Left lobe of liver (tissue), 2 donors: ENCODE measurements at regions not wholly inside any gene's neighbourhood (a gene's known extent, or its start where the extent isn't known, plus 50 kb on each side); places are given as distances from the start of the nearest gene placed in this dataset.
"Not testable (repeated sequence)": the region's sequence is repeated elsewhere in the genome, so short reads cannot be mapped to it uniquely, and the experiment has no call there.

Source experiments
- ATAC-seq: fragments of 200-7000 bp; cut with Tn5 transposase; one replicate; pipeline ENCODE4 v1.9.1; 2020; ENCODE audit warnings: mild to moderate bottlenecking, moderate library complexity
- DNase-seq: peaks from one replicate; pipeline ENCODE4 v3.0.0-alpha.2; 2020; ENCODE audit warnings: low spot score
- donor health status: DM: no; HTN: no; CAD: no; lungs with moderate emphysema.
- donor health status: DM: no; HTN: yes; CAD: no.

- ATAC-seq = no peak
- DNase-seq = no peak
Observed at GRCh38 chr5:106646106-106646505, 1024.6 kb downstream of the EFNA5 start.

GRCh38 chr5:106640511-106640910 lies 1030.2 kb downstream of the EFNA5 start:
- ATAC-seq = no peak
- no peak for DNase-seq

DNA sequence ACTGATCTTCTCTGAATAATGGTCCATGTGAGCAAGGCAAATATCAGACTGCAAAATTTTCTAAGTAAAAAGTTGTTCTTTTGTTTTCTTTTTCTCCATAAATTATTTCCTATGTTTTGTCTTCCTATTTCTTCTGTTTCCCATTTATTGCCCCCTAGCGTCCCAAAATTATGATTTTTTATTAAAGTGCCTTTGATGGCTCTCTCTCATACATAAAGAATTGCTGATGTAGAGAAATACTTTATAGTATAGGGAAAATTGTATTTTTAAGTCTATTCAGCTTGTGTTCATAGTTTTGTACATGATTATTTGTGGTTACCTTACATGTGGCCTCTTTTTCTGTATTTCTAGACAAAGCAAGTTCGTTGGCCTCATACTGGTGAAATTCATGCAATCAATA lies 1031.2 kb downstream of the EFNA5 start:
- DNase-seq (no peak), ATAC-seq (no peak)

DNA sequence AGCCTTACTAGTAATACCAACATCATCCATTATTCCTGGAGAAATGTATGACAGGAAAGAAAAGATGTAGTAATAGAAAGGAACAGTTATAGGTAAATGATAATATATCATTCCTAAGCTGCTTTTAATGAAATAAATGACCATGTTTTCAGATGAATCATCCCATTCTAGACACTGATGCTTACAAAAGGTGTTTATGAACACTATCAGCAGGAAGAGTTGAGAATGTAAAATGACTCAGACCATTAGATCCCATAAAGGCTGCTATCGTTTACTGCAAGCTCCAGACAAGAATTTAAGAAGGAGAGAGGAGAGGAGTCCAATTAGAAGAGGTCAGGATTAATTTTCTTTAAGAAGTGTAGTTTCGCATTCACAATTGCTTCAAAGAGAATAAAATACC lies 1033.5 kb downstream of the EFNA5 start:
- no peak for DNase-seq
- no peak for ATAC-seq

GRCh38 chr5:106634375-106634774 lies 1036.4 kb downstream of the EFNA5 start:
- ATAC-seq (no peak), DNase-seq (no peak)

- DNase-seq = no peak
- ATAC-seq = no peak
Observed at GRCh38 chr5:106633825-106634224, 1036.9 kb downstream of the EFNA5 start.

DNA sequence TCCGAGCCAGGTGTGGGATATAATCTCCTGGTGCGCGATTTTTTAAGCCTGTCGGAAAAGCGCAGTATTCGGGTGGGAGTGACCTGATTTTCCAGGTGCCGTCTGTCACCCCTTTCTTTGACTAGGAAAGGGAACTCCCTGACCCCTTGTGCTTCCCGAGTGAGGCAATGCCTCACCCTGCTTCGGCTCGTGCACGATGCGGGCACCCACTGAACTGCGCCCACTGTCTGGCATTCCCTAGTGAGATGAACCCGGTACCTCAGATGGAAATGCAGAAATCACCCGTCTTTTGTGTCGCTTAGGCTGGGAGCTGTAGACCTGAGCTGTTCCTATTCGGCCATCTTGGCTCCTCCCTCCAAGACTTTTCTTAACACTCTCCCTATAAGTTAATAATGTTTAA lies 1042.3 kb downstream of the EFNA5 start:
- not testable (repeated sequence) for DNase-seq, ATAC-seq

DNA sequence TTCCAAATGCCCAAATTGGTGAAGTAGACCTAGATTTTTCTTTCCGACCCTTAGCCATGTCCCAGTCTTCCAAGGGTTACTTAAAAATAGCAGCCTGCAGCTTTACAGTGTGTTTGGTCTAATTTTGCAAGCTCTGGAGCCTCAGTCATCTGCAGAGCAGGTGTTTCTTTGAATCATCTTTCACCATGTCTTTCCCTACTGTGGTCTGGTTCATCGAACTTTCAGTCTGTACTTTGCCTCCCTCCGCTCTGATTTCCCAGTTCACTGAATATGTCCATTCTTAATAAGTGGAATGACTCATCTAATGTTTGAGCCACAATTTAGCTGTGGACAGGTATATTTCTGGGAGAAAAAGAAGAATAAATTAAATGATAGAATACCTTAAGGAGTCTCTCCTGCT lies 1060.7 kb downstream of the EFNA5 start:
- no peak for ATAC-seq
- DNase-seq = no peak

DNA sequence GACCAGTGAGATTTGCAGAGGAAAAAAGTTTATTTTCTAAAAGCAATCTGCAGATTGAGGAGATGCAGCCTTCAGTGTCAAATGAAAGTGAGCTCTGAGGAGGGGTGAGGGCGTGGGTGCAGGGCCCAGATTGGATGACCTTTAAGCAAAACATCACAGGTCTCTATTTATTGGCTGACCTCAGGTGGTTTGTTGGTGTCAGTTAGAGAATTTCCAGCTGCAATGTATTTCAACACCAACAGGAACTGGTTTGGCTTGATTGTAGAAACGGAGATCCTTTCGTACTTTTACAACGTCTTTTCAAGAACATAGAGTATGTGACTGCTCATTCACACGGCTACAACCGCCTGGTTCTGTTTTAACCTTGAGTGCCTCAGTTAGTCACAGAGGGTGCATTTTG lies 1069.1 kb downstream of the EFNA5 start:
- ATAC-seq (no peak), DNase-seq (no peak)

GRCh38 chr5:106600803-106601202 lies 1069.9 kb downstream of the EFNA5 start:
- DNase-seq (no peak), ATAC-seq (no peak)

GRCh38 chr5:106595864-106596263 lies 1074.9 kb downstream of the EFNA5 start:
- ATAC-seq = no peak
- no peak for DNase-seq

GRCh38 chr5:106584268-106584667 lies 1086.5 kb downstream of the EFNA5 start:
- DNase-seq = no peak

GRCh38 chr5:106578736-106579135 lies 1092.0 kb downstream of the EFNA5 start:
- ATAC-seq = no peak
- no peak for DNase-seq

More at GRCh38 chr5:106584268-106584667, 1086.5 kb downstream of the EFNA5 start:
- no peak for ATAC-seq

- no peak for DNase-seq
Observed at GRCh38 chr5:106574820-106575219, 1095.9 kb downstream of the EFNA5 start.

GRCh38 chr5:106566031-106566430 lies 1104.7 kb downstream of the EFNA5 start:
- DNase-seq (no peak), ATAC-seq (no peak)

More at GRCh38 chr5:106574820-106575219, 1095.9 kb downstream of the EFNA5 start:
- no peak for ATAC-seq

- DNase-seq (no peak), ATAC-seq (no peak)
Observed at GRCh38 chr5:106545325-106545724, 1125.4 kb downstream of the EFNA5 start.

DNA sequence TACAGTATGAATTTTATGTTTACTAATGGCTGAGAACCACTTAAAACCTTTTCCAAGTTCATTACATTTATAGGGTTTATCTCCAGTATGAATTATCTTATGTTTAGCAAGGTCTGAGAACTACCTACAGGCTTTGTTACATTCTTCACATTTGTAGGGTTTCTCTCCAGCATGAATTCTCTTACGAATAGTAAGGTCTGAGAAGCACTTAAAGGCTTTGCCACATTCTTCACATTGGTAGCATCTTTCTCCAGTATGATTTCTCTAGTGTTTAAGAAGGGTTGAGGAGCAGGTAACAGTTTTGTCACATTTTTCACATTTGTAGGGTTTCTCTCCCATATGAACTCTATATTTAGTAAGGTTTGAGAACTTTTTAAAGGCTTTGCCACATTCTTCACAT lies 1127.4 kb downstream of the EFNA5 start:
- DNase-seq (no peak), ATAC-seq (no peak)

DNA sequence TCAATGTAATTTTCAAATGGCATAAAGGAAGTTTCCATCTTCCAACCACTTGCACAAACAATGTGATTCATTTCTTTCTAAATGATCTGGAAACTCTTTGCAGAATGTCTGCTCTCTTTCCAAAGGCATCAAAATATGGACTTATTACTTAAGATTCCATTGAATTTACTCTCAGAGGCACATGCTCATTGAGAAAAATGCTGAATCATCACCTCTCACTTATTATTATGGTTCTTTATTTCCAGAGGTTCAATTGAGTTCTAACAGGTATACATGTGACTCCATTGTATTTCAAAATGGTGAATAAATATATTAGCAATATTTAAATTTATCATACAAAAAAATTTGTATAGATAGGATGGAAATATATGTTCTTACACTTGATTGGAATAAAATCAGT lies 1140.6 kb downstream of the EFNA5 start:
- ATAC-seq (no peak), DNase-seq (no peak)

DNA sequence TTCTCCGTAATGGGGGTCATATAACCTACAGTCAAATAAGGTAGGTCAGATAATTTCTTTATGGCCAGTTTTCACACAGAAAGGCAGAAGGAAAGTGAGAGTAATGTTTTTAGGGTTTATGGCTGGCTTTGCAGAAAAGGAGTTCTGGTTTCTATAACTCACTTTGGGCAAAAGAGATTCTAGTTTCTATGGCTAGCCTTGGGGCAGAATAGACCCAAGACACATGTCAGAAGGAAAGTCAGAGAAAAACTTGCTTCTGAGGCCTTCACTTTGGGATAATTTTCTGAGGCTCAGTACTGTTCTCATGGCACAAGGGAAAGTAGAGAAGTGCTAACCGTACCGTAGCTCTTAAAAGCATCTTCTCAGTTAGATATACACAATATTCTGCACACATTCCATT lies 1145.3 kb downstream of the EFNA5 start:
- ATAC-seq = no peak
- no peak for DNase-seq

- ATAC-seq (no peak), DNase-seq (no peak)
Observed at GRCh38 chr5:106523852-106524251, 1146.9 kb downstream of the EFNA5 start.

DNA sequence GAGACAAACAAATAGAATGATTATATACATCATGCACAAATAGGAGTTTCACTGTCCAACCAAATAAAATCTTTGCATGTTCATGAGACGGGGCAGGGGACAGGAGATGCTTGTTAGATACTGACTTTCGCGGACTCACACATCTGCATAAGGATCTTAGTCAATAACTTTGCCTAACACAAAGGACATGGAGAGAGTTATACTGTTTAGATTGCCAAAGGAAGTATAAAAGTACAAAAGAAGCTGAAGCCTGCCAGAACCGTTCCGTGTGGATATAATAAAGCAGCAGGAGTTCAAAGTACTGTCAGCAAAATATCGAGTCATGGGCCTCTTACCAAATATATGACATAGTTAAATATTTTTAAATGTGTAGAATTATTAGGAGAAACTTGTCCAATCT lies 1148.4 kb downstream of the EFNA5 start:
- ATAC-seq (no peak), DNase-seq (no peak)

GRCh38 chr5:106521701-106522100 lies 1149.0 kb downstream of the EFNA5 start:
- no peak for ATAC-seq
- no peak for DNase-seq

- DNase-seq = no peak
Observed at GRCh38 chr5:106510321-106510720, 1160.4 kb downstream of the EFNA5 start.

DNA sequence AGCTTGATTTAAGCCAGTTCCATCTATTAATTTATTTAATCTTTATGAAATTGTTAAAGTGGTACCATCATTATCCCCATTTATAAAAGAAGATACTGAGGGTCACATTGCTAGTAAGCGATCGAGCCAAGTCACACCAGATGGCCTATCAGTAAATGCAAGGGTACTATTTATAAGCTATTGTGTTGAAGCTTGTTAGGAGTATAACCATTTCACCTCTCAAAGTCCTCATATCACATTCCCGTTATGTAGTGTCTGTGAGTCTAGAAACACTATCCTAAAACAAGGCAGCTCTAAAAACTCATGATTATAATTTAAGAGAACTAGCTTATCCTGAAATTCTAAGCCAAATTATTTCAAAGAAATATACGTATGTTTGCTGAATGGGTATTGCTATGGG lies 1161.8 kb downstream of the EFNA5 start:
- no peak for DNase-seq
- no peak for ATAC-seq

More at GRCh38 chr5:106510321-106510720, 1160.4 kb downstream of the EFNA5 start:
- no peak for ATAC-seq
